PC-3 (cell line): ENCODE measurements at regions not wholly inside any gene's neighbourhood (a gene's known extent, or its start where the extent isn't known, plus 50 kb on each side); places are given as distances from the start of the nearest gene placed in this dataset.

Source experiments
- ATAC-seq: fragments of 200-7000 bp; cut with Tn5 transposase; 2 replicates; pipeline ENCODE4 v1.9.1; 2020; ENCODE audit warnings: mild to moderate bottlenecking, moderate library complexity
- BruUV-seq: library from RNA; stranded (reverse); fragments of 400-500 nt; replicated peaks from 2 replicates; lab custom pipeline; 2021; lab: Mats Ljungman, UMichigan
- CTCF ChIA-PET: fragments of 300-600 bp; sonication (Branson Sonifier 250); formaldehyde crosslinking; loops from one replicate; lab custom pipeline; 2022; ENCODE audit warnings: antibody characterized with exemption; lab: Charles Lee
- POLR2A ChIA-PET: fragments of 300-600 bp; sonication (Branson Sonifier 250); formaldehyde crosslinking; loops from one replicate; lab custom pipeline; 2022; ENCODE audit warnings: antibody characterized with exemption; ENCODE audit not compliant: unreplicated experiment; lab: Charles Lee
- DNase-seq: peaks from one replicate; pipeline ENCODE4 v3.0.0-alpha.2; 2015
- H2AFZ ChIP-seq: fragments of 300-600 bp; sonication (generic); 2 replicates; pipeline ENCODE4 v1.6.0; 2016; ENCODE audit warnings: antibody characterized with exemption, low read length
- H3F3A ChIP-seq: fragments of 300-600 bp; sonication (generic); one replicate; pipeline ENCODE4 v1.6.0; 2017; ENCODE audit warnings: antibody characterized with exemption, low read length, control low read depth, mild to moderate bottlenecking; ENCODE audit not compliant: unreplicated experiment
- H3K27ac ChIP-seq: fragments of 300-600 bp; sonication (generic); 2 replicates; pipeline ENCODE4 v1.5.1; 2016; ENCODE audit warnings: mild to moderate bottlenecking, low read length
- H3K27me3 ChIP-seq: fragments of 300-600 bp; sonication (generic); 2 replicates; pipeline ENCODE4 v1.6.1; 2016; ENCODE audit warnings: low read length, mixed read lengths
- H3K36me3 ChIP-seq: fragments of 300-600 bp; sonication (generic); 2 replicates; pipeline ENCODE4 v1.6.1; 2016; ENCODE audit warnings: low read depth, mixed run types, low read length, mixed read lengths
- H3K4me1 ChIP-seq: fragments of 300-600 bp; sonication (generic); 2 replicates; pipeline ENCODE4 v1.5.1; 2016; ENCODE audit warnings: low read length; ENCODE audit not compliant: insufficient read depth
- H3K4me2 ChIP-seq: fragments of 300-600 bp; sonication (generic); 2 replicates; pipeline ENCODE4 v1.6.0; 2016; ENCODE audit warnings: low read length
- H3K4me3 ChIP-seq: fragments of 300-600 bp; sonication (generic); 2 replicates; pipeline ENCODE4 v1.5.1; 2016; ENCODE audit warnings: mild to moderate bottlenecking, low read length, mixed read lengths
- H3K79me2 ChIP-seq: fragments of 300-600 bp; sonication (generic); 2 replicates; pipeline ENCODE4 v1.6.1; 2017; ENCODE audit warnings: low read length, mixed read lengths
- H3K9ac ChIP-seq: fragments of 300-600 bp; sonication (generic); 2 replicates; pipeline ENCODE4 v1.6.0; 2016; ENCODE audit warnings: mild to moderate bottlenecking, low read length
- H3K9me2 ChIP-seq: fragments of 300-600 bp; sonication (generic); replicated peaks from 2 replicates; pipeline ENCODE4 v1.6.1; 2016; ENCODE audit warnings: mixed run types, low read length, mixed read lengths
- H3K9me3 ChIP-seq: fragments of 300-600 bp; sonication (generic); 2 replicates; pipeline ENCODE4 v1.6.1; 2016; ENCODE audit warnings: low read length, mixed read lengths
- H4K20me1 ChIP-seq: fragments of 300-600 bp; sonication (generic); 2 replicates; pipeline ENCODE4 v1.6.1; 2016; ENCODE audit warnings: low read length, mixed read lengths
- CTCF ChIP-seq: fragments of 300-600 bp; sonication (generic); conservative IDR thresholded peaks from 2 replicates; pipeline ENCODE4 v1.5.1; 2017; ENCODE audit warnings: antibody characterized with exemption, low read depth, mild to moderate bottlenecking, low read length
- EZH2 ChIP-seq: fragments of 300-600 bp; sonication (generic); IDR thresholded peaks from one replicate; pipeline ENCODE4 v1.6.1; 2017; ENCODE audit warnings: antibody characterized with exemption, mild to moderate bottlenecking, low read length; ENCODE audit not compliant: unreplicated experiment
- EZH2phosphoT487 ChIP-seq: fragments of 300-600 bp; sonication (generic); IDR thresholded peaks from 2 replicates; pipeline ENCODE4 v1.6.1; 2018; ENCODE audit warnings: mild to moderate bottlenecking, antibody characterized with exemption, low read length, borderline replicate concordance
- intact Hi-C: fragments of 100-400 bp; cut with micrococcal nuclease; formaldehyde crosslinking; loops from 2 replicates; pipeline ENCODE4 v1.9.0; 2023

- Histone ChIP-seq H2AFZ (no peak overlapping the region), H3K27me3 (no peaks in the 10 kb centered on the region), H3K36me3 (no peaks in the 10 kb centered on the region), H3K4me2 (no peak overlapping the region), H4K20me1 (no peaks in the 10 kb centered on the region), H3K79me2 (no peaks in the 10 kb centered on the region), H3K9me2 (no peaks in the 10 kb centered on the region), H3F3A (no peaks in the 10 kb centered on the region), H3K27ac (no peak overlapping the region), H3K4me3 (no peak overlapping the region), H3K4me1 (no peaks in the 10 kb centered on the region), H3K9ac (no peak overlapping the region), H3K9me3 (peaks cover 5% of the 10 kb centered on the region; the same call in 1 of the 2 replicates)
- no peak for TF ChIP-seq EZH2
- no peak for TF ChIP-seq EZH2phosphoT487
- TF ChIP-seq CTCF, result no peak
- ATAC-seq (no peak), DNase-seq (no peak)
- ChIA-PET POLR2A (no interaction called here), CTCF (no interaction called here)
- intact Hi-C loops, result no loop called here
- BruUV-seq, result no TSS peak
Observed at GRCh38 chr14:86027144-86027543, 497.2 kb downstream of the FLRT2 start.

- intact Hi-C loops, result no loop called here
- no peak for TF ChIP-seq EZH2
- no peak for TF ChIP-seq CTCF
- no peak for TF ChIP-seq EZH2phosphoT487
Observed at GRCh38 chr14:86022031-86022629, 492.2 kb downstream of the FLRT2 start.

GRCh38 chr14:86020841-86021240 lies 490.9 kb downstream of the FLRT2 start:
- TF ChIP-seq EZH2phosphoT487 (no peak), EZH2 (no peak), CTCF (no peak)
- no TSS peak for BruUV-seq

More at GRCh38 chr14:86022031-86022629, 492.2 kb downstream of the FLRT2 start:
- no peak overlapping the region for H3K9ac ChIP-seq
- H3K79me2 ChIP-seq, result no peaks in the 10 kb centered on the region
- peaks cover 14% of the 10 kb centered on the region for H3K9me3 ChIP-seq
- no TSS peak for BruUV-seq
- no peaks in the 10 kb centered on the region for H3K27me3 ChIP-seq
- ChIA-PET CTCF (no interaction called here), POLR2A (no interaction called here)
- DNase-seq, result no peak
- no peak overlapping the region for H3K4me3 ChIP-seq
- H3K27ac ChIP-seq, result no peak overlapping the region
- H3K4me1 ChIP-seq, result no peaks in the 10 kb centered on the region
- no peaks in the 10 kb centered on the region for H4K20me1 ChIP-seq
- H3K4me2 ChIP-seq, result no peak overlapping the region
- H3K36me3 ChIP-seq, result no peaks in the 10 kb centered on the region
- no peak overlapping the region for H2AFZ ChIP-seq
- ATAC-seq, result no peak
- no peaks in the 10 kb centered on the region for H3K9me2 ChIP-seq
- H3F3A ChIP-seq, result no peaks in the 10 kb centered on the region

More at GRCh38 chr14:86020841-86021240, 490.9 kb downstream of the FLRT2 start:
- Histone ChIP-seq H3K27ac (no peak overlapping the region), H3K9ac (no peak overlapping the region), H3K27me3 (no peaks in the 10 kb centered on the region), H3K9me3 (peaks cover 14% of the 10 kb centered on the region), H3K36me3 (no peaks in the 10 kb centered on the region), H3K4me2 (no peak overlapping the region), H3K4me1 (no peaks in the 10 kb centered on the region), H2AFZ (no peak overlapping the region), H3K4me3 (no peak overlapping the region), H3K9me2 (no peaks in the 10 kb centered on the region), H4K20me1 (no peaks in the 10 kb centered on the region), H3K79me2 (no peaks in the 10 kb centered on the region), H3F3A (no peaks in the 10 kb centered on the region)
- intact Hi-C loops, result no loop called here
- CTCF ChIA-PET, result no interaction called here
- POLR2A ChIA-PET, result no interaction called here
- ATAC-seq (no peak), DNase-seq (no peak)
